NB4 (cell line): ENCODE measurements at regions not wholly inside any gene's neighbourhood (a gene's known extent, or its start where the extent isn't known, plus 50 kb on each side); places are given as distances from the start of the nearest gene placed in this dataset.
"Not testable (repeated sequence)": the region's sequence is repeated elsewhere in the genome, so short reads cannot be mapped to it uniquely, and the experiment has no call there.

Experiments
- DNase-seq: peaks from one replicate; pipeline ENCODE4 v3.0.0; 2010; ENCODE audit warnings: low read depth
- H3K4me3 ChIP-seq: one replicate; pipeline ENCODE4 v1.5.1; 2011; ENCODE audit warnings: mild to moderate bottlenecking, low read depth, low read length, moderate library complexity
- MYC ChIP-seq: IDR thresholded peaks from 2 replicates; pipeline ENCODE4 v1.6.1; 2011; ENCODE audit warnings: low read depth, low read length
- POLR2A ChIP-seq: IDR thresholded peaks from 2 replicates; pipeline ENCODE4 v1.6.1; 2011; ENCODE audit warnings: mild to moderate bottlenecking; ENCODE audit not compliant: insufficient read length; ENCODE audit errors: extremely low read depth
- TF ChIP-seq, protein P1 (sequence below): IDR thresholded peaks from one replicate; pipeline ENCODE4 v1.5.1; 2012; ENCODE audit warnings: low read depth, low read length
- TF ChIP-seq, protein P2 (sequence below): IDR thresholded peaks from 2 replicates; pipeline ENCODE4 v1.6.1; 2011; ENCODE audit warnings: low read depth, low read length

DNA sequence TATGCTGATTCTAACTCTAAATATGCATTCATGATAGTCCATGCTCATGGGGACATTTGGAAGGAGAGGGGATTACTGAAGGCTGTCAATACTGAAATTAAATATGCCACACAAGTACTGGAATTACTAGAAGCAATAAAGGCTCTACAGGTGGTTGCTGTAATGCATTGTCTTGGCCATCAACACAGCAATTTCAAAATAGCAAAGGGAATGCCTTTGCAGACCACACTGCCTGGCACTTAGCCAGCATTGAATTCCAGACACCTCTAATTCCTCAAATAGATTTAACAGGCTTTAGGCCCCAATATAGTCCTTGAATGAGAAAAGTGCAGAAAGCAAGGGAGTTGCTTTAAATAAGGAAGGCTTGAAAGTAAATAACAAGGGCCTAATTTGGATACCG, 115.8 kb upstream of the PLCL2 start:
- TF ChIP-seq, protein P1, sequence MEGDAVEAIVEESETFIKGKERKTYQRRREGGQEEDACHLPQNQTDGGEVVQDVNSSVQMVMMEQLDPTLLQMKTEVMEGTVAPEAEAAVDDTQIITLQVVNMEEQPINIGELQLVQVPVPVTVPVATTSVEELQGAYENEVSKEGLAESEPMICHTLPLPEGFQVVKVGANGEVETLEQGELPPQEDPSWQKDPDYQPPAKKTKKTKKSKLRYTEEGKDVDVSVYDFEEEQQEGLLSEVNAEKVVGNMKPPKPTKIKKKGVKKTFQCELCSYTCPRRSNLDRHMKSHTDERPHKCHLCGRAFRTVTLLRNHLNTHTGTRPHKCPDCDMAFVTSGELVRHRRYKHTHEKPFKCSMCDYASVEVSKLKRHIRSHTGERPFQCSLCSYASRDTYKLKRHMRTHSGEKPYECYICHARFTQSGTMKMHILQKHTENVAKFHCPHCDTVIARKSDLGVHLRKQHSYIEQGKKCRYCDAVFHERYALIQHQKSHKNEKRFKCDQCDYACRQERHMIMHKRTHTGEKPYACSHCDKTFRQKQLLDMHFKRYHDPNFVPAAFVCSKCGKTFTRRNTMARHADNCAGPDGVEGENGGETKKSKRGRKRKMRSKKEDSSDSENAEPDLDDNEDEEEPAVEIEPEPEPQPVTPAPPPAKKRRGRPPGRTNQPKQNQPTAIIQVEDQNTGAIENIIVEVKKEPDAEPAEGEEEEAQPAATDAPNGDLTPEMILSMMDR: no peak
- no peak for DNase-seq
- no peak overlapping the region for H3K4me3 ChIP-seq

DNA sequence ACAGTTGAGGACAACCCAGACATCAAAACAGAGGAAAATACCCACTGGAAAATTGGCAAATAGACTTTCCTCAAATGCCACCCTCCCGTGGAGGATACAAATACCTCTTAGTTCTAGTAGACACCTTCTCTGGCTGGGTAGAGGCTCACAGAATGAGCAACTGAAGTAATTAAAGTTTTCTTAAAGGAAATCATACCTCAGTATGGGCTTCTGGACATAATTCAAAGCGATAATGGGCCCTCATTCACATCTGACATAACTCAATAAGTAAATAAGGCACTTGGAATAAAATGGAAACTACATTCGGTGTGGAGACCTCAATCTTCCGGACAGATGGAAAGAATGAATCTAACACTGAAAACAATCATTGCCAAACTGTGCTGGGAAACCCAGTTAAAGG, 115.2 kb upstream of the PLCL2 start:
- H3K4me3 ChIP-seq: no peak overlapping the region
- TF ChIP-seq POLR2A (no peak), MYC (no peak)
- TF ChIP-seq, protein P1: no peak
- TF ChIP-seq, protein P2, sequence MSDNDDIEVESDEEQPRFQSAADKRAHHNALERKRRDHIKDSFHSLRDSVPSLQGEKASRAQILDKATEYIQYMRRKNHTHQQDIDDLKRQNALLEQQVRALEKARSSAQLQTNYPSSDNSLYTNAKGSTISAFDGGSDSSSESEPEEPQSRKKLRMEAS: no peak
- DNase-seq: no peak

DNA sequence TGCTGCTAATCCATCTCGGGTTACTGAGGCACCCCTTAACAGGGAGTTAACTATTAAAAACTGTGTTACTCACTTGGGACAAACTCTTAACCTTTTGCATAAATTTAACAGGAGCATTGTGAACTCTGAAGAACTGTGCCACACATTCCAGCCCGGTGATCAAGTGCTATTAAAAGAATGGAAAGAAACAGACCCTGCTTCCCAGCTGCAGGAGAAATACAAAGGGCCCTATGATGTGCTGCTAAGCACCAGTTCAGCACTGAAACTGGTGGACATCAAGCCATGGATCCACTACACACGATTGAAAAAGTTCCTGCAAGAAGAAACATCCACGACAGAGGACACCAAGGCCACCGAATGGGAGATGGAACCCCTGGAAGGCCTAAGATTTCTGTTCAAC, 114.7 kb upstream of the PLCL2 start:
- no peak for DNase-seq
- no peak overlapping the region for H3K4me3 ChIP-seq
- TF ChIP-seq, protein P1: no peak
- TF ChIP-seq POLR2A: no peak
- no peak for TF ChIP-seq MYC
- TF ChIP-seq, protein P2: no peak

DNA sequence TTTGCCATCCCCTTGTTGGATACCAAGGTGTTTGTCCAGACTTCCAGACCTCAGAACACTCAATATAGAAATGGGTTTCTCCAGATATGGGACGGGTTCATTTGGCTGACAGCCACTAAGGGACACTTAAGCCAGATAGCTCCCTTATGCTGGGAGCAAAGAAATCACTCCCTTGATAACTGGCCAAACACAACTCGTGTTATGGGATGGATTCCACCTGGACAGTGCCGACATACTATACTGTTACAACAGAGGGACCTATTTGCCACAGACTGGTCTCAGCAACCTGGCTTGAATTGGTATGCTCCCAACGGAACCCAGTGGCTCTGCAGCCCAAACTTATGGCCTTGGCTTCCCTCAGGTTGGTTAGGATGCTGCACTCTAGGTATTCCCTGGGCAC, 114.0 kb upstream of the PLCL2 start:
- no peak overlapping the region for H3K4me3 ChIP-seq
- TF ChIP-seq MYC: no peak
- TF ChIP-seq POLR2A: no peak
- TF ChIP-seq, protein P1: no peak
- TF ChIP-seq, protein P2: no peak
- no peak for DNase-seq

DNA sequence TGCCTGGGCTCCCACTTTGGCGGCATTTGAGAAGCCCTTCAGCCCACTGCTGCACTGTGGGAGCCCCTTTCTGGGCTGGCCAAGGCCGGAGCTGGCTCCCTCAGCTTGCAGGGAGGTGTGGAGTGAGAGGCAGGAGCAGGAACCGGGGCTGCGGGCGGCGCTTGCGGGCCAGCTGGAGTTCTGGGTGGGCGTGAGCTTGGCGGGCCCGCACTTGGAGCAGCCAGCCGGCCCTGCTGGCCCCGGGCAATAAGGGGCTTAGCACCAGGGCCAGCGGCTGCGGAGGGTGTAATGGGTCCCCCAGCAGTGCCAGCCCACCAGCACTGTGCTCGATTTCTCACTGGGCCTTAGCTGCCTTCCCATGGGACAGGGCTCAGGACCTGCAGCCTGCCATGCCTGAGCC, 111.2 kb upstream of the PLCL2 start:
- DNase-seq, H3K4me3 ChIP-seq: not testable (repeated sequence)

DNA sequence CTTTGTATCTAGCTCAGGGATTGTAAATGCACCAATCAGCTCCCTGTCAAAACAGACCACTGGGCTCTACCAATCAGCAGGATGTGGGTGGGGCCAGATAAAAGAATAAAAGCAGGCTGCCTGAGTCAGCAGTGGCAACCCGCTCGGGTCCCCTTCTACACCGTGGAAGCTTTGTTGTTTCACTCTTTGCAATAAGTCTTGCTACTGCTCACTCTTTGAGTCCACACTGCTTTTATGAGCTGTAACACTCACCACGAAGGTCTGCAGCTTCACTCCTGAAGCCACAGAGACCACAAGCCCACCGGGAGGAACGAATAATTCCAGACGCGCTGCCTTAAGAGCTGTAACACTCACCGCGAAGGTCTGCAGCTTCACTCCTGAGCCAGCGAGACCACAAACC, 110.2 kb upstream of the PLCL2 start:
- H3K4me3 ChIP-seq: not testable (repeated sequence)
- peak; percentile 28 for DNase-seq

DNA sequence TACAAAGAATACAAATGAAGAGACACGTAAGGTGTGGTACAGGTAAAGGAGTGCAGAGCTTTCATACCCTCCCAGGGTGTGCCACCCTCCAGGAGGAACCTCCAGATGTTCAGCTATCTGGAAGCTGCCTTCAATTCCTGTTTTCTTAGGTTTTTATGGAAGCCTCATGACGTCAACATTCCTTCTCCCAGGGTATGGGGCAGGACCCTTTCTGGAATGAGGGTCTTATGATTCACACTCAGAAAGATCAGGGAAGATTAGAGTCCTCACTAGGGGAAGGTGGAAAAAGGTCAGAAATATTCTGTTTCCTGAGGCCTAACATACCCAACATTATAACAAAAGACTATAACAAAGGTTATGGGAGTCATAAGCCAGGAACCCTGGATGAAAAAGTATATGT, 99.8 kb upstream of the PLCL2 start:
- TF ChIP-seq POLR2A: no peak
- TF ChIP-seq, protein P1: no peak
- TF ChIP-seq, protein P2: no peak
- TF ChIP-seq MYC: no peak
- DNase-seq: no peak
- no peak overlapping the region for H3K4me3 ChIP-seq
